HL-60 (cell line): ENCODE measurements at regions not wholly inside any gene's neighbourhood (a gene's known extent, or its start where the extent isn't known, plus 50 kb on each side); places are given as distances from the start of the nearest gene placed in this dataset.

Experiments
- CTCF ChIP-seq: IDR thresholded peaks from one replicate; pipeline ENCODE4 v1.5.1; 2011; ENCODE audit warnings: low read length, control low read depth, inconsistent platforms; ENCODE audit not compliant: insufficient read depth
- POLR2AphosphoS5 ChIP-seq: IDR thresholded peaks from 2 replicates; pipeline ENCODE4 v1.6.1; 2012; ENCODE audit warnings: low read depth
- TF ChIP-seq, protein P1 (sequence below): IDR thresholded peaks from 2 replicates; pipeline ENCODE4 v1.6.1; 2012; ENCODE audit warnings: low read depth; ENCODE audit not compliant: insufficient replicate concordance

GRCh38 chr16:5523829-5524228, 426.2 kb upstream of the EEF2KMT start:
- no peak for TF ChIP-seq CTCF
- TF ChIP-seq POLR2AphosphoS5: no peak
- TF ChIP-seq, protein P1, sequence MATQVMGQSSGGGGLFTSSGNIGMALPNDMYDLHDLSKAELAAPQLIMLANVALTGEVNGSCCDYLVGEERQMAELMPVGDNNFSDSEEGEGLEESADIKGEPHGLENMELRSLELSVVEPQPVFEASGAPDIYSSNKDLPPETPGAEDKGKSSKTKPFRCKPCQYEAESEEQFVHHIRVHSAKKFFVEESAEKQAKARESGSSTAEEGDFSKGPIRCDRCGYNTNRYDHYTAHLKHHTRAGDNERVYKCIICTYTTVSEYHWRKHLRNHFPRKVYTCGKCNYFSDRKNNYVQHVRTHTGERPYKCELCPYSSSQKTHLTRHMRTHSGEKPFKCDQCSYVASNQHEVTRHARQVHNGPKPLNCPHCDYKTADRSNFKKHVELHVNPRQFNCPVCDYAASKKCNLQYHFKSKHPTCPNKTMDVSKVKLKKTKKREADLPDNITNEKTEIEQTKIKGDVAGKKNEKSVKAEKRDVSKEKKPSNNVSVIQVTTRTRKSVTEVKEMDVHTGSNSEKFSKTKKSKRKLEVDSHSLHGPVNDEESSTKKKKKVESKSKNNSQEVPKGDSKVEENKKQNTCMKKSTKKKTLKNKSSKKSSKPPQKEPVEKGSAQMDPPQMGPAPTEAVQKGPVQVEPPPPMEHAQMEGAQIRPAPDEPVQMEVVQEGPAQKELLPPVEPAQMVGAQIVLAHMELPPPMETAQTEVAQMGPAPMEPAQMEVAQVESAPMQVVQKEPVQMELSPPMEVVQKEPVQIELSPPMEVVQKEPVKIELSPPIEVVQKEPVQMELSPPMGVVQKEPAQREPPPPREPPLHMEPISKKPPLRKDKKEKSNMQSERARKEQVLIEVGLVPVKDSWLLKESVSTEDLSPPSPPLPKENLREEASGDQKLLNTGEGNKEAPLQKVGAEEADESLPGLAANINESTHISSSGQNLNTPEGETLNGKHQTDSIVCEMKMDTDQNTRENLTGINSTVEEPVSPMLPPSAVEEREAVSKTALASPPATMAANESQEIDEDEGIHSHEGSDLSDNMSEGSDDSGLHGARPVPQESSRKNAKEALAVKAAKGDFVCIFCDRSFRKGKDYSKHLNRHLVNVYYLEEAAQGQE: no peak
